H1 (cell line): ENCODE measurements at regions not wholly inside any gene's neighbourhood (a gene's known extent, or its start where the extent isn't known, plus 50 kb on each side); places are given as distances from the start of the nearest gene placed in this dataset.

ENCODE experiments used
- FOSL1 ChIP-seq: IDR thresholded peaks from 2 replicates; pipeline ENCODE4 v1.6.1; 2011; ENCODE audit warnings: mild to moderate bottlenecking, low read depth, low read length, moderate library complexity; ENCODE audit not compliant: insufficient read depth
- NANOG ChIP-seq: IDR thresholded peaks from 2 replicates; pipeline ENCODE4 v1.6.1; 2011; ENCODE audit warnings: low read length, low read depth, mild to moderate bottlenecking, inconsistent platforms; ENCODE audit not compliant: insufficient read depth, poor library complexity, severe bottlenecking
- RFX5 ChIP-seq: IDR thresholded peaks from 2 replicates; pipeline ENCODE4 v1.6.1; 2011; ENCODE audit warnings: low read depth, low read length, improper control_type of control experiment, borderline replicate concordance
- TAF1 ChIP-seq: IDR thresholded peaks from 2 replicates; pipeline ENCODE4 v1.6.1; 2011; ENCODE audit warnings: mild to moderate bottlenecking, low read depth, low read length
- TCF12 ChIP-seq: IDR thresholded peaks from 2 replicates; pipeline ENCODE4 v1.6.1; 2011; ENCODE audit warnings: low read depth, mild to moderate bottlenecking, low read length
- TEAD4 ChIP-seq: IDR thresholded peaks from 2 replicates; pipeline ENCODE4 v1.6.1; 2012; ENCODE audit warnings: low read depth, low read length, inconsistent platforms, mixed read lengths

GRCh38 chr1:238745069-238745468 lies 641.3 kb upstream of the CHRM3 start (continued):
- TF ChIP-seq NANOG = no peak
- TF ChIP-seq TEAD4 = no peak
- no peak for TF ChIP-seq RFX5
- TF ChIP-seq TCF12 = no peak
- no peak for TF ChIP-seq FOSL1
- no peak for TF ChIP-seq TAF1
- TF ChIP-seq, all 59 proteins: peak for 0
